OCI-LY7 (cell line): ENCODE measurements at regions not wholly inside any gene's neighbourhood (a gene's known extent, or its start where the extent isn't known, plus 50 kb on each side); places are given as distances from the start of the nearest gene placed in this dataset.

ENCODE experiments used
- CTCF ChIP-seq: fragments of 200-600 bp; sonication (generic); conservative IDR thresholded peaks from 2 replicates; pipeline ENCODE4 v1.5.1; 2014; ENCODE audit warnings: mild to moderate bottlenecking, antibody characterized with exemption, low read length, moderate library complexity, mixed read lengths
- EZH2phosphoT487 ChIP-seq: fragments of 200-600 bp; sonication (generic); IDR thresholded peaks from 2 replicates; pipeline ENCODE4 v1.6.1; 2018; ENCODE audit warnings: low read depth, borderline replicate concordance, mild to moderate bottlenecking, mixed run types, antibody characterized with exemption, low read length, moderate library complexity, mixed read lengths

GRCh38 chr3:43921056-43921648 is 230.4 kb downstream of the ABHD5 start:
- TF ChIP-seq CTCF (no peak), EZH2phosphoT487 (no peak)
